GM18519 (cell line): ENCODE measurements at regions not wholly inside any gene's neighbourhood (a gene's known extent, or its start where the extent isn't known, plus 50 kb on each side); places are given as distances from the start of the nearest gene placed in this dataset.

Source experiments
- ATAC-seq: cut with Tn5 transposase; IDR thresholded peaks from one replicate; pipeline ENCODE4 v1.9.1; 2021; ENCODE audit warnings: mild to moderate bottlenecking, moderate library complexity; ENCODE audit not compliant: unreplicated experiment, low FRiP score

DNA sequence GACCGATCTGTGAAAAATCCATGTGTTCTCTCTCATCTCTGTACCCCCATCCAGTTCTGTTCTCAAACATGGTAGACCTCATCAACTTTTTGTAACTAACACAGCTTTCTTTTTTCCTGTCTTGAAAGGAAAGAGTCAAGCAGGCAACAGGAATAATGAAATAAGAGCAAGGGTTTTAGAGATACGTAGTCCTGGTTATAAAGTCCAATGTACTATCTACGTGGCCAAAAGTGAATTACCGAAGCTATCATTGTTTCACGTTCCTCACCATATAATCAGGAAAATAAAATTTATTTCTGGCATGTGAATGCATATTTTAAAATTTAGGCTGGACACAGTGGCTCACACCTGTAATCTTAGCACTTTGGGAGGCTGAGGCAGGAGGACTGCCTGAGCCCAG is 472.2 kb upstream of the ANO3 start:
- no peak for ATAC-seq

DNA sequence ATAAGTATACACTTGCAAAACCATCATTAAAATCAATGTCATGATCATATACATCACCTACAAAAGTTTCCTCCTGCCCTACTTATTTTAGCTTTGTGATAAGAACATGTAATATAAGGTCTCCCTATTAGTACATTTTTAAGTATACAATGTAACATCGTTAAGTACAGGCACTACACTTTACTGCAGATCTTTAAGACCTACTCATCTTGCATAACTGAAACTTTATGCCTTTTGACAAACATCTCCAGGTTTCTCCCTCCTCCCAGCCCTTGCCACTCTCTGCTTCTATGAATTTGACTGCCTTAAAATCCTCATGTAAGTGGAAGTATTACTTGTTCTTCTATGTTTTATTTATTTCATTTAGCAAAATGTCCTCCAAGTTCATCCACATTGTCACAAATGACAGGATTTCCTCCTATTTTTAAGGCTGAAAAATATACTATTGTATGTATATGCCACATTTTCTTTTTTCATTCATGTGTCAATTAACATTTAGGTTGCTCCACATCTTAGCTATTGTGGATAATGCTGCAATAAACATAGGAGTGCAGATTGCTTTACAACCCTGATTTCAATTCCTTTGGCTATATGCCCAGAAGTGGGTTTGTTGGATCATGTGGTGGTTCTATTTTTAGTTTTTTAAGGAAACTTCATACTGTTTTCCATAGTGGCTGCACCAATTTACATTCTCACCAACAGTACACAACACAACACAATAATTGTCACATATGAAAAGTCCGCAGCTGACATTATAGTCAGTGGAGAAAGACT is 471.1 kb upstream of the ANO3 start:
- no peak for ATAC-seq

DNA sequence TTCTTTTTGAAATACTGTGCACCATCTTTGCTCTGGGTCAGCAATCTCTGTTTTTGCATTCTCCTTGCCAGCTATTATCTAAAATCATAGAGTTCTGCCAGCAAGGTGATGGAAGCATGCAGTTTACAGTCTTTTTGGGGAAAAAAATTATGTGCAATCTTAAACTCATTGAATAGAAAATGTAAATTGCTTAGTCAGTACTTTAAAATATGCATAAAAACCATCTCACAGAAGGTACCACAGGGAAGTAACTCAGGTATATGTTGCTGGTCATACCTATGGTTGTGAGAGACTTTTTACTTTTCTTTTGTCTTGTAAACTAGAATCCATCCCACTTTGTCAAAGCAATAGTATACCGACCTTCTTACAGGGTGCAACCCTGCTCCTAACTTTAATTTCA is 469.8 kb upstream of the ANO3 start:
- ATAC-seq: no peak

DNA sequence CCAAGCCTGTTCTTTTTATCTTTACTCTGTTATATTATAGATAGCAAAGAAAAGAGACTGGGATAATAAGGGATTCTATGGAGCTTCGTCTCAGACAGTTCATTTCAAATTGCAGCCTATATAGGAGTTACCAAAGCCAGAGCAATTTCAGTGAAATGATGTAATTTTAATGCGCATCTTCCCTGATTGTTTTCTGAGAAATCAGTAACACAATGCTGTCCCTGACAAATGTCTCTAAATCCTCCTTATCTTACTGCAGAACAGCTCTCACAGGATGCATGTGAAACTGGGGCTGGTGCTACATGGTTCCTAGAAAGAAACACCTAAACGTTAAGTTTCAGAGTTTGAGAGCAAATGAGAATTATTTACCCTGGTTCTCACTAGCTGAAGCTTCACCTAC is 467.9 kb upstream of the ANO3 start:
- no peak for ATAC-seq

DNA sequence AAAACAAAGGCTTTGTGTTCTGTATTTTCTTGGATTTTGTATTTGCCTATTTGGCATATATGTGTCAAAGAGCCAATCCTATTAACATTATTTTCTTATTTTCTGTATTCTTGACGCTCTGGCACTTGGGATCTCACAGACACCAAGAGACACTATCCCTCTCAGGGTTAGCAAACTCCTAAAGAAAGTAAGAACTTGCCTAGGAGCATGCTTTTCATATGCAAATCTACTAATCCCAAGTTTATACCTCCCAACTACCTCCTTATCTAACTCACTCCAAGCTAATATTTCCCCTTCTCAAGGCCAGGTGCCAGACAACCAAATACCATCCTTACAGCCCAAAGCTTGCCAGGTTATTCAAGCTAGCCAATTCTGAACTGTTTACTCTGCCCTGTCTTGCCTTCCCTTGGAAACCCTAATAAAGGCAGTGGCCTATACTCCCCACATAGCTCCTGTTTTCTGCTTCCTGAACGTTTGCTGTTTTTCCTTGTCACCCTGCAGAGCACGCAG is 455.4 kb upstream of the ANO3 start:
- no peak for ATAC-seq

DNA sequence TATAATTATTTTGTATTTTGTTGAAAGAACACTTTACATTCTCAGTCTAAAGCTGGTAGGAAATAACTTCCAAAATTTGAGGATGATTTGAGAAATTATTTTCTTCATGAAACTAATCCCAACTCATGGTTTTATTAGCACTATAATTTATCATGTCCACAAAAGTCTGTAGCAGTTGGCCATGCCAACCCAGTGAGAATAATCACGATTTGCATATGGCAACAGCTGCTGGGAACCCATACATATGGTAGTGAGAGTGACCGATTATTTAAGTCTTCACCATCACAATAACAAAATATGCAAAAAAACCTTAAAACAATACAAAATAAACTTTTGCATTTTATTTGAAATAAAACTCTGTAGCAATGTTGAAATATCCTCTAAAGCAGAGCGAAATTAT is 445.9 kb upstream of the ANO3 start:
- ATAC-seq: no peak

DNA sequence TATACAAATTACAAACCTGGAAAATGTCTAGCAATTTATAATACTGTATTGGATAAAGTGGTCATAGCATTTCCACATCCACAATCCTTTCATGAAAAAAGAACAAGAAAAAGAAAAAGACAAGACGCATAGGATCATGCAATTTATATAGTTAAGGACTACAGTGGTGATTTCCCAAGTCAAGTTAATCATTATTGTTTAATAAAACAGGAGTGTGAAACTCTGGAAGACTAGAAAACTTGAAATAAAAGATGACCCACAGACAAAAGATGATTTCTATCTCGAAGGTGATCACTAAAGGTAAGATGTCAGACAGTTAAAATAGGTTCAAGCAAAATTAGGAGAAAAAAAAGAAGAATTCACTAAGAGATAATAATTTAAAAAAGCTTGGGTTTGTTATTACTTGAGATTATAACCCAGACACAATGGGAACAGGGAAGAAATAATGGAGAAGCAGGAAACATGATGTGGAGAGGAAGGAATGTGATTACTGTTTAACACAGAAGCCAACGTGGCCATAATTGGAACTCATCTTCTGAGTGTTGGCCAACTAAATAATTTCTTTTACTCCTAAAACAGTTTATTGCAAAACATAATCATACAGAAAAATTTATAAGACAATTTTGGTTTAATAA is 441.2 kb upstream of the ANO3 start:
- no peak for ATAC-seq

DNA sequence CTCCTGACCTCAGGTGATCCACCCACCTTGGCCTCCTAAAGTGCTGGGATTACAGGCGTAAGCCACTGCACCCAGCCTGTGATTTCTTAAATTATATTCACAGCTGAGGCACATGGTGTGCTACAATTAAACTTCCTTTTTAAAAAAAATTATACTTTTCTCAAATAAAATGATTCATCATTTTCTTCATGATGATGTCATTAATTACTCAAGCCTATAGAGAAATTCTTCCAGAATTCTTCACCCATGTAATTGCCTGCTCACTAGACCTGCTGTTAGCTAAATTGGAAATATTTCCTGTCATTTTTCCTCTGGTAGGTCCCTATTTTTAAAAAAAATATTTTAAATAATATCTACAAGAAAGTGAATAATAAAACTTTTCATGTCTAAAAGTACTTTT is 440.0 kb upstream of the ANO3 start:
- no peak for ATAC-seq

DNA sequence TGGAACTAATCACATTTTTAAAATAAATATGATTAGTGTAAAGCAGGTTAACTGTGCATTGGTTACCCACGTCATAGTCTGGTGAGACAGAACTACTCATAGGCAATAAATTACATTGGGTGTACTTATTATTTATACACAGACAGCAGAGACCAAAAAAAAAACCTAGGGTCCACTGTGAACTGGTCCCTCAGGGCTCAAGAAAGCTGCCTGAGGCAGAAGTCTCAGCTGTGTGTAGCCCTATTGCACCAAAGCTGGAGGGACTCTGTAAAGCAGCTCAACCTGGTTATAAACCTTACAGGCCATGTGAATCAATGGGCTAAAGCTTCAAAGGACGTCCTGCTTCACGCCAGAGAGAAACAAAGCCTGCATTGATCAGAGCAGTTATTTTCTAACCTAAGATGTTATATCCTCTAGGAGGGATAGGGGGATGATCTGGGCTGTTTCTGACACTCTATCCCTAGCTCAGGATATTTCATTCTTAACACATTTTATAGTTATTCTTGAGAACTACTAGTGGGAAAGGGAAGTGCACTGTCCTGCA is 432.2 kb upstream of the ANO3 start:
- ATAC-seq: no peak

DNA sequence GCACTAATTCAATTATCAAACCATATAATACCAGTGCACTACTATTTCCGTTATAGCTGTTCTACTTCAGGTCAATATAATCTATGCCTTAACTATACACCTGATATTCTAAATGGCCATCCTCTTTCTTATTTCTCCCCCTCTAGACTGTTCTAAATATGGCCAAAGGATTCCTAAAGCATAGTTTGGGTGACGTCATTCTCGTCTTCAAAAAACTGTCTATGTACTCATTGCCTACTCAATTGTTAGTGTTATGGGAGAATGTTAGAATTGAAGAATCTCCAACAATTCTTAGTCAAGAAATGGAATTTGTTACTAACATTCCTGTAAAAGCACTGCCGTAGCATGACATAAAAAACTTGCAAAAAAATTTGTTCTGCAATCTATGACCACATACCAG is 431.1 kb upstream of the ANO3 start:
- no peak for ATAC-seq

DNA sequence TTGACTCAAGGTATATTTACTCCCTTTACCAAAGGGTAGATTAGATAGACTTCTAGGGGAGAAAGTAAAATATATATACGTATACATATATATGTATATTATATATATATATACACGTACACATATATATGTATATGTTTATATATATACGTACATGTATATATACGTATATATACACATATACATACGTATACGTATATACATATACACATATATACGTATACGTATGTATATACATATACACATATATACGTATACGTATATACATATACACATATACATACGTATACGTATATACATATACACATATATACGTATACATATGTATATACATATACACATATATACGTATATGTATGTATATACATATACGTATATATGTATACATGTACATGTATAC is 430.5 kb upstream of the ANO3 start:
- no peak for ATAC-seq

DNA sequence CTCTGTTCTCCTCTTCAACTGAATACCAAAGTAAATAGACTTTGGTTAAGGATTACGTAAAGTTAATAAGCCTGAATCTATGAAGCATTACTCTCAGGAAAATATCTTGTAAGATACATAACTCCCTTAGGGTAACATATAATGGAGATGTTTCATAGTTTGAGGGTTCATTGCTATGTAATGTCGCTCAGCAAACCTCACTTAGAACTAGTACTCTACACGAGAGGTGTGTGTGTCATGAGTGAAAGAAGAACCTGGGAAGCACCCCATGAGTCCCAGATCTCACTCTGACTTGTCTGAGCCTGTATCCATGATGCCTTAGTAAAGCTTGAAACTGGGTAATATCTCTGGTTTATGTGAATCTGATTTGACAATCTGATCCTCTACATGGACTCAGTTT is 429.5 kb upstream of the ANO3 start:
- ATAC-seq: no peak

DNA sequence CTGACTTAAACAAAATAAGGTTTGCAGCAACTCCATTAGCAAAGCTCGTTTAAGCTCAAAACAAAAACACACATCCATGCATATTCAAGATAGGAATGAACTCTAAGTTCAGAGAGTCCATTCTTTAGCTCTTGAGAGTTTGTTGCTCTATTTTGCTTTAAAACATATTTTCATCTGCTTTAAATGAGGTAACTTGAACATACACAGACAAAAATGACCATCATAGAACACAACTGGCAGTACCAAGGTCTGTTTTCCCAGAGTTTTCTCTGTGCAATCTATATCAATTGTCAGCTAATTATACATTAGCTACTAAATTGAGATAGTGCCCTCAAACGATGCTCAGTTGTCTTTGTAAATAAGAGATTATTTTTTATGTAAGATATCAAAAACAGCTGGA is 423.2 kb upstream of the ANO3 start:
- no peak for ATAC-seq

DNA sequence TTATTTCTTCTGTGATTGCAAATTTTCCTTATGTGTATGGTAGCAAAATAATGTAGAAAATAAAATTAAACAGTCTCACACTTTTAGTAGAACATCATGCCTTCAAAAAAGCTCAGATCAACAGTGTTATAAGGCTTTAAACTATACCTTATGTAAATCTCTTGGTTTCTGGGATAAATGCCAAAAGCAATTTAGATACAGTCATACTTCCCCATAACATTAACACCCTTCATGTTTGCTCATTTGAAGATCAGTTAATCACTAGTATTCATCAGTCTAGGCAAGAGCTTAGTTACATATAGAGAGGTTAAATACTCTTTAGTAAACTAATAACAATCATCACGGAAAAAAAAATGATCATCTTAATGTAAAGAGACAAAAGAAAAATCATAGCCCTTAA is 421.8 kb upstream of the ANO3 start:
- no peak for ATAC-seq

DNA sequence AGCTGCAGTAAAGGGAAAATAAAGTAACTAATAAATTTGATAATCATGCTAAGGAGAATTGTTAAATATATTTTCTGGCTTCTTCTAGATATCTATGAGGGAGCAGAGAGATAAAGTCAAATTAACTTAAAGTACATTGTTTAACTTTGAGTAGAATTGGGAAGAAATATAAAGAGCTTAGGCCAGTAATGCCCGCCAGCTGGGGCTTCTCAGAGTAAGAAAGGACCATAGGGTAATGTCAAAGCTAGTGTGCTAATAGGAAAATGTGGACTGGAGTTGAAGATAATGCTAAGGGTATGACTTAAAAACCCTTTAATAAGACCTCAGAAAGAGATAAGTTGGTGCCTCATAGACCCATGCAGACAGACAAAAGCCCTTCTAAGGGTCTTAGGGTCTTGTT is 411.6 kb upstream of the ANO3 start:
- no peak for ATAC-seq

DNA sequence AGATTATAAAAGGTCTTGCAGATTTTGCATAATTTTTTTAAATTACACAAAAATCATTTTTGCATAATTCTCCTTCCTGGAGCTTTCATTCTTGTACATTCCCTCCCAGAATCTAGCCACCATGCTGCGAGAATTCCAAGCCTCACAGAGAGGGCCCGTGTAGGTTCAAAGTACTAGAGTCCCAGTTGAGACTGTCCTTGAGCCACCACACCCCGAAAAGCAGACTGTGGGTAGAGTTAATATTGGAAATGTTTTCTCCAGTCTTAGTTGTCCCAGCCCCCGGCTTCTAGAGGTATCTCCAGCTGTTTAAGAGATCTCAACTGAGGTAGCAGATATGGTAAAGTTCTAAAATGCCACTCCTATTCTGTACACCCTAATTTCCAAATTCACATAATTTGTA is 407.3 kb upstream of the ANO3 start:
- ATAC-seq: no peak

DNA sequence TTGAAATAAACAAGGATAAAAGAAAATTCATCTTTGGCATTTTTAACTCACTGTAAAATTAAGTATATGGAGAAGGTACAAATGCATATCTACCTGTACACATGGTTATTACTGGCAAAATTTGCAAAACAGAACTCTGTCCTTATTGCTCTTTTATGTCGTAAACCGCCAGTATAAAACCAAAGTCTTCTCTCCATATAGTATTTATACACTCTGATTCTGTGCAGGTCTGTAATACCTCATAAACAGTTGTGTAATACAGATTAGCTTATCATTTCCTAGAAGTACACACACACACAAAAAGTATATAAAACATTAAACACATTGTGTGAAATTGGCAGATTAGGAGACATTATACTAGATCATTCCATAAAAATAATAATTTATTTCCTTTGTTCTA is 406.6 kb upstream of the ANO3 start:
- ATAC-seq: no peak

DNA sequence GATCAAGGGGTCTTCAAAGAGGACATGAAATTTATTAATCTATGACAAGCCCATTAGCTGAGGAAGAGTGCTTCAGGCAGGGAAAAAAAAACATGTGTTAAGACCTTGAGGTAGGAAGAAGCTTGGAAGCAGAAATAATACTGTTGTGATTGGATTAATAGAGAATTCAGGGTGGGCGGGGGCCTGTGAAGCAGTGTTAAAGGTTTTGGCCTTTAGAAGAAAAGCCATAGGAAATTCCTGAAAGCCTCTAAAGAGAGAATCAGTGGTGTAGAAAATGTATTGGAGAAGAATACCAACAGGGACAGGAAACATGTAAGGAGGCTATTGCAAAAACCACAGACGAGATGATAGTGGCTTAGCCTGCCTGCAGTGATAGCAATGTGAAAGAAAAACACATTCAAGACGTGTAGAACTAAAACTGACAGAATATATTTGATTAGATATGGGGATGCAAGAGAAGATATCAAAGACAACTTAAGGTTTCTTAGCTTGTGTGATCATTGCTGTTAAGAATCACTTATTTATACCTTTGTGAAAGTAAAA is 404.4 kb upstream of the ANO3 start:
- no peak for ATAC-seq

DNA sequence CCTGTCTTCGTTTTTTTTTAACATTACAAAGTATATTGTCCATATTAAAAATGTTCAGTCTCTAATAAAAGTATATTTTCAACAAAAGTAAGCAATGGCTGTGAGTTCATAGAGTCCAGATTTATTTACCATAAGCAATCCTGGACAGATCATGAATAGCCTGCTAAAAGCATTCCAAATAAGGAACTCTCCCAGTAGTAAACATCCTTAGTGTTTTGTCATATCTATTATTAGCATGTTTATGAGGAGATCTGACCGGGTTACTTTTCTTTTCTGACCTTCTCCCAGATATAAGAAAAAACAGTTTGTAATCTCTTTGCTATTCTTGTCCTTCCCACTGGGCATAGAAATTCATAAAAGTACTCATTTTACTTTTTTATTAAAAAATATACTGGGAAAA is 403.9 kb upstream of the ANO3 start:
- no peak for ATAC-seq

DNA sequence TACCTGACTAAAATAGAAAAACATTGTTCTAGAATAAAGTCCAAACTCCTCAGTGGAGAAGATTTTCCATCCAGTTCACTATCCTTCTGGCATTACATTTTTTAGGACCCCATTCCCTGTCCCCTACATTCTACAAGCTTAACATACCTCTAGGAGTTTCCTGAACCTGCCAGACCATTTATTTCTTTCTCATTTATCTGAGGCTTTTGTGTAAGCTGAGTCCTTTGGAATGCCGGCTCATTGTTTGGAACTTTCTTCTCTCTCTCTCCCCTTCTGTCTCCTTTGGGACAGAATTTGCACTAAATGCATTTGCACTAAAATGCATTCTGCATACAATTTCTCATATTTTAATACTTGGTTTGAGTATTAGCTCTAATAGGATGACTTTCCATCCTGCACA is 393.0 kb upstream of the ANO3 start:
- no peak for ATAC-seq

DNA sequence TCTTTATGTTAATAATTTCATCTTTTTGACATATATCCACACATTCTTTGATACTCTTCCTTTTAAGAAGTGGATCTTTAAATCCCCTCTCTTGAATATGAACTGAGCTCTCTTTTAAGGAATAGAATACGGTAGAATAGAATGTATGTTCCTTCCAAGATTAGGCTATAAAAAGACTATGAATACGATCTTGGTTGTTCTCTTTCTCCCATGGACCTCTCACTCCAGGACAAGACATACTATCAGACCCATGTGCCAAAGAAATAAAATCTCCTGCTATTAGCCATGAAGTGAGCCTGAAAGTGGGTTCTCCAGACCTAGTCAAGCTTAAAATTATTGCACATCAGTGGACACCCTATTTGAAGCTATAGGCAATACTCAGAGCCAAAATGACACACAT is 392.2 kb upstream of the ANO3 start:
- no peak for ATAC-seq

DNA sequence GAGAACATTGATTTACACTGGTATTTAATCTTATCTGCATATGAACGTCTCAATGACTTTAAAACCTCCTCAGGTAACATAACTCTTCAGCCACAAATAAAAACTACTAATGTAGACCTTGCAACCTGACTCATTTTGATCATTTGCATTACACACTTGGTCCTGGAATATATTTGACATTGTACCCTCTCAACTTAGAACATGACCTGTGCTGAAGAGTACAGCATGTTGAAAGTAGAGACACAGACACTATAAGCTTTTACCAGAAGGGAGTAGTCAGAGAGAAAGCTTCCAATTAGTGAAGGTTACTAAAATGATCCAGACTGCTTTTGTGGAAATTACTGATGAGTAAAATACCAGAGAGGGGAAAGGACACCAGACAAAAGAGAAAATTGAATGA is 390.6 kb upstream of the ANO3 start:
- ATAC-seq: no peak
